HG03575 (cell line): ENCODE measurements at regions not wholly inside any gene's neighbourhood (a gene's known extent, or its start where the extent isn't known, plus 50 kb on each side); places are given as distances from the start of the nearest gene placed in this dataset.
"Not testable (repeated sequence)": the region's sequence is repeated elsewhere in the genome, so short reads cannot be mapped to it uniquely, and the experiment has no call there.

Source experiments
- ATAC-seq: cut with Tn5 transposase; IDR thresholded peaks from one replicate; pipeline ENCODE4 v1.9.1; 2021; ENCODE audit not compliant: unreplicated experiment, insufficient number of reproducible peaks, low FRiP score; ENCODE audit errors: extremely low read depth

DNA sequence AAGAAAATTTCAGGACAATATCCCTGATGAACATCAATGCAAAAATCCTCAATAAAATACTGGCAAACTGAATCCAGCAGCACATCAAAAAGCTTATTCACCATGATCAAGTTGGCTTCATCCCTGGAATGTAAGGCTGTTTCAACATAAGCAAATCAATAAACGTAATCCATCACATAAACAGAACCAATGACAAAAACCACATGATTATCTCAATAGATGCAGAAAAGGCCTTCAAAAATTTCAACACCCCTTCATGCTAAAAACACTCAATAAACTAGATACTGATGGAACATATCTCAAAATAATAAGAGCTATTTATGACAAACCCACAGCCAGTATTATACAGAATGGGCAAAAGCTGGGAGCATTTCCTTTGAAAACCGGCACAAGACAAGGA is 177.7 kb downstream of the PCDH18 start:
- not testable (repeated sequence) for ATAC-seq

DNA sequence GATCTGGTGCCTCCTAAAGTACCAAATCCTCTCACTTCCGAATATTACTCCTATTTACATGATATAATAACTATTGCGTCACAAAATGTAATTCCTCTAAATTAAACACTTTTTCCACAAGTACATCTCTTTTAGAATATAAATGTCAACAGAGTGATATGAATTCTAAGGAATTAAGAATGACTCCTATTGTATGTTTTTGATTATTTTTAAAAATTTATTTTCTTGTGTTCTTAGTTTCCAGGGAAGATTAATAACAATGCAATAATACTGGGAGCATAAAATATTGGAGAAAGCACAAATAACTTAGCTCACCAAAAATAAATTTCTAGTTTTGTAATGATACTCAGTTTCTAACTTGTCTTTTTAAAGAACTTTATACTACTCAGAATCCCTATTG is 184.9 kb downstream of the PCDH18 start:
- no peak for ATAC-seq

DNA sequence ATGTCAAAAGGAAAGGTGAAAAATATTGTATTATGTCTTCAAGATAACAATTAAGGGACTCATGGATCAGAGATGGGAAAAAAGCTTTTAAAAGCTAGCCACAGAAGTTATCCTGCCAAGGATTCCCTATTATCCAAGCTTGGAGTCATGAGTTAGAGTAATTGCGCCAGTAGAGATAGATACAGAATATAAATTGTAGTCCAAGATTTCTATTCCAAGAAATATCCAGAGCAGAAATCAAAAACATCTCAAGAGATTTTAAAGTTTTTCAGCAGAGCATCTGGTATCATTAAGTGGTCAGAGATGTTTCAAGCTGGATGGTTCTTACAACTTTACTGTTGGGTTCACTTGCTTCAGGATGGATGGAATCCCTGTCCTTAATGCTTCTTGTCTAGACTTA is 186.7 kb downstream of the PCDH18 start:
- ATAC-seq: no peak

DNA sequence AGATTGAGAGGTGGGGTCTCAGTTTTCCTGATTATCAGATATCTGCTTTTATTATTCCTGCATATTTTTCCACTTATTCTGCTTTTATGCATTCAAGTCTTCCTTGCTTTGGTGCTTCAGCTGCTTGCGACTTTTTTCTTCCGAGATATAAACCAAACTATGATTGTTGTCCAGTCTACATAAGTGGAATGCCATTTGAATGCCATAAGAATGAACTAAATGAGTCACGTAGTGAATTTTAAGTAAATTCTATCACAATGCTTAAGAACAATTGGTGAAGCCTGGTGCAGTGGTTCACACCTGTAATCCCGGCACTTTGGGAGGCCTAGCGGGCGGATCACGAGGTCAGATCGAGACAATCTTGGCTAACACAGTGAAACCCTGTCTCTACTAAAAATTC is 189.1 kb downstream of the PCDH18 start:
- no peak for ATAC-seq

DNA sequence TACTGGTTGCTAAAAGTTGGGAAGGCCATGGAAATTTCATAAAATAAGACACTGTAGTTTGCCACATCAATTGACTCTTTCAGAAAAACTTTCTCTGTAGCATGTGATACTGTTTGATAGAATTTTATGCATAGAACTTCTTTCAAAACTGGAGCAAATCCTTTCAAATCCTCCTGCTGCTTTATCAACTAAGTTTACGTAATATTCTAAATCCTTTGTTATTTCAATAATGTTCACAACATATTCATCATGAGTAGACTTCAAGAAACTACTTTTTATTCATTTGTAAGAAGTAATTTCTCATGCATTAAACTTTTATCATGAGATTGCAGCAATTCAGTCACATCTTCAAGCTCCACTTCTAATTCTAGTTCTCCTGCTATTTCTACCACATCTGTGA is 199.3 kb downstream of the PCDH18 start:
- ATAC-seq: no peak

DNA sequence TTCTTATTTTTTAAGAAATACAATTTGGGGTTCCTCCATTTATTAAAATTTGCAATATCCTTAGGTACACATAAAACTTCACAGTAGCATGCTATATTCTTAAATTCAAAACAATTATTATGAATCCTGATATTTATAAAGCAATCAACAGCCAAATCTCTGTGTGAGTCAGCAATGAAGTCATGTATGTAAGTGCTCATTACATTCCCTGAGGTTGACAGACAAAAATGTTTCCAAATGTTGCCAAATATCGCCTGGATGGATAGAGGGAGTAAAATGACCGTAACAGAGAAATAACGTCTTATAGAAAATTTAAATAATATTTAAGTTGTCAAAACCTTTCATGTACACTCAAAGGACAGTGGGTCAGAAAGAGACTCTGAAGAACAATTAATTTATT is 220.0 kb downstream of the PCDH18 start:
- ATAC-seq: no peak

DNA sequence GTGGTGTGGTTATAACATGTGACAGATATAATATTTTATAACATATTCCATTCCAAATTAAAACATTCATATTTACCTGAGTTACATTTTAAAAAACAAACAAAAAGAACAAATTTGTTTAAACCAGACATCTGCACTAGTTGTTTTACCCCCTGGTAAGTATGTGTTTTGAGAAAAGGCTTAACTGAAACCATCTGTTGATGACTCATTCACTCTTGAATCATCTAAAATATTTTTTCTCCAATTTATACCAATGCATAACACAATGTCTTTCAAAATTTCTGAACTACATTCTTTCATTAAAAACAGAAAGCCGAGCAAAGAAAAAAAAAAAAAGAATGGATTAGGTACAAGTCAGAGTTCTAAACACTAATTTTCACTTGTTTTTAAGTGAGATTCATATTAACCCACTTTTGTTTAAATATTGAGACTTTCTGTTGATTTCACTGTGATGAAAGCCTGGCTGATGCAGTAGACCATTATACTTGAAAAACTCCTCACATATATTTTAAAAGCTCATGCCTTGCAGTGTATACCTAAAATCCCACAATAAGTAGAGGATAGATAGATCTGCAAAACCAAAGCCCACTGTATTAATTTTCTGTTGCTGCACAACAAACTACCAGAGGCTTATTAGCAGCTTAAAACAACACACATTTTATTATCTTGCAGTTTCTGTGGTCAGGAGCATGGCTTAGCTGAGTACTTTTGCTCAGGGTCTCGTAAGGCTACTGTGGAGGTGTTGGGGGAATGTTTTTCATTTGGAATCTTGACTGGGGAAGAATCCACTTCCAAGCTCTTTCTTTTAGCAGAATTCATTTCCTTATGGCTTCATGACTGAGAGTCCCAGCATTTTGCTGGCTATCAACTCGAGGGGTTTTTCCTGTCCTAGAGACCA is 221.5 kb downstream of the PCDH18 start:
- no peak for ATAC-seq

DNA sequence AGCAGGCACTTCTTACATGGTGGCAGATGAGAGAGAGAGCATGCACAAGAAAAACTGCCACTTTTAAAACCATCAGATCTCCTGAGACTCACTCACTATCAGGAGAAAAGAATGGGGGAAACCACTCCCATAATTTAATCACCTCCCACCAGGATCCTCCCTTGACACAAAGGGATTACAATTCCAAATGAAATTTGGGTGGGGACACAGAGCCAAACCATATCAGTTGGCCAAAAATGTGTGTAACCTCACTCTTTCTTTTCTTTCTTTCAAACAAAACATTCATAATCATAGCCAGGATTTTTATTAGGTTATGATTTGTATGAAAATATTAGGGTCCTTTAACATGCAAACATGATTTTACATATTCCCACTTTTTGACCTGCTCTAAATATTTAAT is 222.1 kb downstream of the PCDH18 start:
- ATAC-seq: no peak

DNA sequence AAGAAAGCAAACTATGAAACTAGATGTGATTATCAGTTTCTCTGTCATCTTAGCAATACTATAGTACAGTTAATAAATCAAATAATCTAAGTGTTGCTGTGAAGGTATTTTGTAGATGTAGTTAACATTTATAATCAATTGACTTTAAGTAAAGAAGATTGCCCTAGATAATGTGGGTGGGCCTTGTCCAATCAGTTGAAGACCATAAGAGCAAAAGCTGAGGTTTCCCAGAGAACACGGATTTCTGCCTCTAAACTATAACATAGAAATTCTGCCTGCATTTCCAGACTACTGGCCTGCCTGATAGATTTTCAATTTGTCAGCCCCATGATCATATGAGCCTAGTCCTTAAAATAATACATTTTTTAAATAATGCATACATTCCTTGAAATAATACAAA is 222.9 kb downstream of the PCDH18 start:
- no peak for ATAC-seq

DNA sequence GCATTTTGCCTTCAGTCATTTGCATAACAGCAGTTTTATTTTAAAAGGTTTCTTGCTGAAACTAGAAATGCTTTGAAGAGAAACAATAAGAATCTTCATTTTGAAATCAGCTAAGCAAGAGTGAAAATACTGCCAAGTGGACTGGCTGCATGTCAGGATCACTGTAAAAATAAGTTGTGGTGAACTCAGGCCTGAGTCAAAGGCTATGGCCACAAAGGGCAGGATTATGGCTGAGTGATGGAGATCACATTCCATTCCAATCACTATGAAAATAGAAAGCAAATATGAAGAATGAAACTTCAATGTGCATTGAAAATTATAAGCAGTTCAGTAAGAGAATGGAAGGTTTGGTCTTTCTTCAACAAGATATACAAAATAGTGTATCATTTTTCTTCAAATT is 224.5 kb downstream of the PCDH18 start:
- no peak for ATAC-seq

DNA sequence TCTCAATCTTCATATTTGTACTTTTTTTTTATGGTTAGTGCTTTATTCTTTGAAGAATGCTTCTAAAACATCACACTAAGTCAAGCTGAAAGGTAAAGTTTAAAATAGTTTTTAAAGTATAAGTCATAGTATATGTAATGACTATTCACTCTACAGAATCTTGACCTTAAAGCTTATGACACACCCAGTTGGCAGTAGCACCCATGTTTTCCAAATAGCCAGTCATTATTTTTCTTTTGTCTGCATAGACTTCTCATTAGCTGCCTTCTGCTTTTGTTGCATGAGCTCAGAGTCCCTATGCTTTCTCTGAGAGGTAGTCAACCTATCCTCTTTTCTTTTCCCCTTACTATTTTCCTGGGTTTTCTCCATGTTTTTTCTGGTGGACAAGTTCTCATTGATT is 231.5 kb downstream of the PCDH18 start:
- ATAC-seq: no peak

DNA sequence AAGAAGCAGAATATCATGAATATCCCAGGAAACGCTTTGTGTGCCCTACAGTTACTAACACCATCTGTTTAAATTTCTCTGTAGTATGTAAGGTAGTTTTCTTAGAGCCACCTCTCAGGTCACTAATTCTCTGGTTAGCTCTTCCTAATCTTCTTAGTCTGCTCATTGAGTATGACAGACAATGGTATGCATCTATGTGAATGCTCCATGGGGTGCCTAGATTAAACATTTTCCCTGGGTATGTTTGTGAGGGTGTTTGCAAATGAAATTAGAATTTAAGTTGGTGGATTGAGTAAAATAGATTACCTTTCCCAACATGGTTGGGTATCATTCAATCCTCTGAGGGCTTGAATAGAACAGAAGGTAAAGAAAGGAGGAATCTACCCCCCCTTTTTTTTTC is 233.0 kb downstream of the PCDH18 start:
- no peak for ATAC-seq

DNA sequence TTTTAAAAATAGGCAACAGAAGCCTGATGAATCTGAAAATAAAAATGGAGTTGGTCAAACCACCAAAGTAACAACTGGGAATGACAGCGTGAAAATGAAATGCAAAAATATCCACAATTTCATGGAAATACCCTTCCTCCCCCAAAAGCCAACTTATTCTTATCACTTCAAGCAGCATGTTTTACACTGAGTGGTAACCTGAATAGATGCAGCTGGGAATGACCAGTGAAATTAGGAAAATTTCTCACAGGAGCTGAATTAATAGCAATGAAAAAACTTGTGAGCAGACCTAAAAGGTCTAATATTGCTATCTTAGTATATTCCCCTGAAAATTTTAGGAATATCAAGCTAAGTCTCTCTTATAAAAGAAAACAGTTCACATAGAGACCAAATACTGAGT is 239.0 kb downstream of the PCDH18 start:
- no peak for ATAC-seq

DNA sequence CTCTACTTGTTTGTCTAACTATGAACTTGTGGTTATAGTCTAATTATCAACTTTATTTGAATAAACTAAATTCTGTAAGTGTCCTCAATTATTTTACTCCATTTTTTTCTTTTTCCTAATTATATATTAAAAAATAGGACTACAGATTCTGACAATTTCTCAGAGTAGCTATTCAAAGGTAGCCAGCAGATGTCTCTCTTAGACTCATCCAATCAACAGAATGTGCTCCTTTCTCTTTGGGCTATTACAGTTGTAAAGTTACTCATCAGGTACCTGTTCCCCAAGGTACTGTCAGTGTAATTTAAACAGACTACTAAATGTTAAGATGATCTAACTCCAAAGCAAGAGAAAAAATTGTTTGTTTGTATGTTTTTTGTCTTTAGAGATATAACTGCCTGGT is 248.6 kb downstream of the PCDH18 start:
- no peak for ATAC-seq

DNA sequence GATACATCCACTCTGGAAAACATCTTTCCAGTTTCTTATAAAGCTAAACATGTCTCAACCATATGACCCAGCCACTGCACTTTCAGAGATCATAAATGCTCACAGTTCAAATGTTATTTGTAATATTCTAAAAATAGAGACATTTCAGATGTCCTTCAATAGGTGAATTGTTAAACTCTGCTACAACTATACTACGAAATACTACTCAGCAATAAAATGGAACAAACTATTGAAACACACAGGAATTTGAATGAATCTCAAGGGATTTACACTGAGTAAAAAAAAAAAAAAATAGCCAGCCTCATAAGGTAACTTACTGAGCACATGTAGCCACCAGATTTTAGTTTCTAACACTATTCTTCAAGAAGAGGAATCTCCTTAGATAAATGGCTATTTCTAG is 253.9 kb downstream of the PCDH18 start:
- no peak for ATAC-seq

DNA sequence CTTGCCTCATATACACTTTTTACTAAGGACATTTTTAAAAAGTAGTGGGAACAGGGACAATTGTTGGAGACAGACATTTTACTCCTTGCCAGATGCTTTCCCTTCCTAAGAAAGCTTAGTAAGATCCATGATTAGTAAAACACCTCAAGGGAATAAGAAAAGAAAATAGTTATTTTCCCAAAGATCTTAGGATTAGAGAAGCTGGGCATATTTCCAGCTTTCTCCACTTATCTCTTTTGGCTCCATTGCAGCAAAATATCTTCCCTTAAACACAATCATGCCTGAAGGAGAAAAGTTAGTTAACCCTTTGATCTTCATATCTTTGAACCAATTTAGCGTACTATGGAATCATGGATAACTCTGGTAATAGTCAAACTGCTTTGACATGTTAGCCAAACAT is 257.9 kb downstream of the PCDH18 start:
- ATAC-seq: no peak

DNA sequence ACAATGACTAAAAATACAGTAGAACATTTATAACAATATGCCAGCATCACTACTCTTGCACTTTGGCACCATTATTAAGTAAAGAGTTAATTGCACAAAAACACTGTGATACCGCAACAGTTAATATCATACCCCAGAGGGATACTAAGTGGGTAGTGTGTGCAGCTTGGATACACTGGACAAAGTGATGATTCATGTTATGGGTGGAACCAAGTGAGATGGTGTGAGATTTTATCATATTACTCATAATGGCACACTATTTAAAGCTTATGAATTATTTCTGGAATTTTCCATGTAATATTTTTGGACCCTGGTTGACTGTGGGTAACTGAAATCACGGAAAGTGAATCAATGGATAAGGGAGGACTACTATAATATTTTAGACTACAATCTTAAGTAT is 265.3 kb downstream of the PCDH18 start:
- no peak for ATAC-seq

DNA sequence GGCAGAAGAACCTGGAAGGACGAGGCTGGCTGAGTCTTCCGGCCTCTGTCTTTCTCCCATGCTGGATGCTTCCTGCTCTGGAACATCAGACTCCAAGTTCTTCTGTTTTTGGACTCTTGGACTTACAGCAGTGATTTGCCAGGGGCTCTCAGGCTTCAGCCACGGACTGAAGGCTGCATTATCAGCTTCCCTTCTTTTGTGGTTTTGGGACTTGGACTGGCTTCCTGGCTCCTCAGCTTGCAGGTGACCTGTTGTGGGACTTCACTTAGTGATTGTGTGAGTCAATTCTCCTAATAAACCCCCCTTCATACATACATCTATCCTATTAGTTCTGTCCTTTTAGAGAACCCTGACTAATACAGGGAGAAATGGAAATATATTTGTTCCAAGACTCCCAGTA is 265.8 kb downstream of the PCDH18 start:
- ATAC-seq: no peak

DNA sequence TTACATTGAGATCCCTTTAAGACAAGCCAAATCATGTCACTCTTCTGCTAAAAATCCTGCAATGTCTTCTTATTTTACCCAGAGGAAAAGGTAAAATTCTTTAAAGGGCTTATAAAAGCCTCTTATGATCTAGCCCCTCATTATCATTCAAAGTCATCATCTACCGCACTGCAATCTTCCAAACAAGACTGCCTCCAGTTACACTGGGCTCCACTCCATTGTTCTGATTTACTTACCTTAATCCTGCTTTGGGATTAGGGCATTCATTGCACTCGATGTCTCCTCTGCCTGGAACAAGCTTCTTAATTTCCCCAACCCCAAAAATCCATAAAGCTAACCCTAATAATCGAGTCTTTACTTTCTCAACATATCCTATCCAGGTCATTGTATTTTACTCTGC is 269.1 kb downstream of the PCDH18 start:
- no peak for ATAC-seq

DNA sequence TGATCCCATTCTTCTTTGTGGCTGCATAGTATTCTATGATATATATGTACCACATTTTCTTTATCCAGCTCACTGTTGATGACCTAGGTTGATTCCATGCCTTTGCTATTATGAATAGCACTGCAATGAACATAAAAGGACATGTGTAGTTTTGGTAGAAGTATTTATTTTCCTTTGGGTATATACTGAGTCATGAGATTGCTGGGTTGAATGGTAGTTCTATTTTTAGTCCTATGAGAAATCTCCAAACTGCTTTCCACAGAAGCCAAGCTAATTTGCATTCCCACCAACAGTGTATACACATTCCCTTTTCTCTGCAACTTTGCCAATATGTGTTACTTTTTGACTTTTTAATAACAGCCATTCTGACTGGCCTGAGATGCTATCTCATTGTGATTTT is 278.3 kb downstream of the PCDH18 start:
- no peak for ATAC-seq

DNA sequence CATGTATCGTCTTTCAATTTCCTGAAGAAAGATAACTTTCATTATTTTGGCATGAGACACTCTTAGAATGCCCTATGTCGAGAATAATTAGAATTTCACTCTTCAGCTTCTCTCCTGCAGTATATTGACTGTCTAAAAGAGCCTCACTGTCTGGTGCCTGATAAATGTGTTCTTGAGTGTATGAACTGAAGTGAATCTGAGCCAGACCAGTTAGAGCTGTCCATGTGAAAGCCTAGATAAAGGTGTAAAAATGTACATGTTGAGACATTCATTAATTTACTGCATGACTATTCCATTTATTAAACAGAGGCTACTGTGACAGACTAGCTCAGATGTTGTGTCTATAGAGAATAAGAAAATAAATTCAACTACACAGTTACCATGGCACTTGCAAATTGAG is 283.2 kb downstream of the PCDH18 start:
- ATAC-seq: no peak
